ENCODE measurements at regions not wholly inside any gene's neighbourhood (a gene's known extent, or its start where the extent isn't known, plus 50 kb on each side); places are given as distances from the start of the nearest gene placed in this dataset.

DNA sequence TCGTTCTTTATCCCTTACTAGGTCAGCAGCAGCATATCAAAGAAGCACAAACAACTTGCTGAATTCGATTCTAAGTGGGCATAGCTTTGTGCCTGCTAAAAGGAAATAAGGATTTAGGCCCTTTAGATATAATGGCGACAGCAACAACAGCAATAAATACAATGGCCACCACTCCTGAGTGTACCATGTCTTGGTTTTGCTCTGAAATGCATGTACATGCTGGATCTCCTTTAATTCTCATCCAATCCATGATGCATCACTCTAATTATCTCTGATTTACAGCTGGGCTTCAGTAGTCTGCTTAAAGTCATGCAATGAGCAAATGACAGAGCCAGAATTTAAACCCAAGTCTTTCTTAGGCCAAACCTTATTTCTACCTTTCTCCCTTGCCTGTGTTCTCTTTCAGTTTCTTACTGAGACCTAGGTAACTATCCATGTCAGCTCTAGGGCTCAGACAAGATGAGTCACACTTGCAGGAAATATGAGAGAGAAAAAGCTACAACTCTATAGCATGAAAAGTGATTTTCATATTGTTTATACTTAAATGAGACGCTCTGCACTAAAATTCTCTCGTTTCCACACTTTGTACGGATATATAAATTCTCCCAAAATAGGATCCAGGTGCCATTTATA lies 111.8 kb downstream of the HMHB1 start:
- no peak for TF ChIP-seq EP300 (IDR thresholded peaks at IDR 0.05)
- no peak for TF ChIP-seq POLR2A (IDR thresholded peaks at IDR 0.05; ENCODE audit: low read depth)
- TF ChIP-seq, protein P1, sequence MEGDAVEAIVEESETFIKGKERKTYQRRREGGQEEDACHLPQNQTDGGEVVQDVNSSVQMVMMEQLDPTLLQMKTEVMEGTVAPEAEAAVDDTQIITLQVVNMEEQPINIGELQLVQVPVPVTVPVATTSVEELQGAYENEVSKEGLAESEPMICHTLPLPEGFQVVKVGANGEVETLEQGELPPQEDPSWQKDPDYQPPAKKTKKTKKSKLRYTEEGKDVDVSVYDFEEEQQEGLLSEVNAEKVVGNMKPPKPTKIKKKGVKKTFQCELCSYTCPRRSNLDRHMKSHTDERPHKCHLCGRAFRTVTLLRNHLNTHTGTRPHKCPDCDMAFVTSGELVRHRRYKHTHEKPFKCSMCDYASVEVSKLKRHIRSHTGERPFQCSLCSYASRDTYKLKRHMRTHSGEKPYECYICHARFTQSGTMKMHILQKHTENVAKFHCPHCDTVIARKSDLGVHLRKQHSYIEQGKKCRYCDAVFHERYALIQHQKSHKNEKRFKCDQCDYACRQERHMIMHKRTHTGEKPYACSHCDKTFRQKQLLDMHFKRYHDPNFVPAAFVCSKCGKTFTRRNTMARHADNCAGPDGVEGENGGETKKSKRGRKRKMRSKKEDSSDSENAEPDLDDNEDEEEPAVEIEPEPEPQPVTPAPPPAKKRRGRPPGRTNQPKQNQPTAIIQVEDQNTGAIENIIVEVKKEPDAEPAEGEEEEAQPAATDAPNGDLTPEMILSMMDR (IDR thresholded peaks at IDR 0.05) = no peak
